ENCODE measurements at regions not wholly inside any gene's neighbourhood (a gene's known extent, or its start where the extent isn't known, plus 50 kb on each side); places are given as distances from the start of the nearest gene placed in this dataset.

GRCh38 chr18:52060607-52061304, 279.2 kb upstream of the DCC start:
- Histone ChIP-seq H3K4me1 (no peaks in the 10 kb centered on the region), H3K4me3 (no peak overlapping the region), H3K36me3 (no peaks in the 10 kb centered on the region), H3K27me3 (no peaks in the 10 kb centered on the region), H3K9me3 (peaks cover 0 to 18% (median 2%) of the 10 kb centered on the region in 12 donors), H3K27ac (no peak overlapping the region)
- no peak for TF ChIP-seq CTCF (IDR thresholded peaks at IDR 0.05)
- TF ChIP-seq POLR2A (IDR thresholded peaks at IDR 0.05), result no peak
- 23 to 38% (median 37%) methylated on average over 4 of the region's 4 CpGs for WGBS, 4 donors
- no peak for ATAC-seq
- DNase-seq, result no peak
- intact Hi-C loops (cut with DNase I), result no loop called here

GRCh38 chr18:52063923-52064322, 276.1 kb upstream of the DCC start:
- DNase-seq (no peak), ATAC-seq (no peak)
- Histone ChIP-seq H3K27me3 (no peaks in the 10 kb centered on the region), H3K9me3 (peaks cover 0 to 33% (median 13%) of the 10 kb centered on the region in 12 donors), H3K4me3 (no peak overlapping the region), H3K4me1 (no peaks in the 10 kb centered on the region), H3K36me3 (no peaks in the 10 kb centered on the region), H3K27ac (no peak overlapping the region)
- TF ChIP-seq CTCF (IDR thresholded peaks at IDR 0.05) (no peak), POLR2A (IDR thresholded peaks at IDR 0.05) (no peak)
- intact Hi-C loops (cut with DNase I), result no loop called here
- 42 to 54% (median 46%) methylated on average over 2 of the region's 2 CpGs for WGBS, 4 donors

GRCh38 chr18:52069201-52069600, 270.8 kb upstream of the DCC start:
- H3K4me3 ChIP-seq, result no peak overlapping the region
- no peaks in the 10 kb centered on the region for H3K4me1 ChIP-seq
- no peaks in the 10 kb centered on the region for H3K27me3 ChIP-seq
- H3K36me3 ChIP-seq, result no peaks in the 10 kb centered on the region
- no peak for ATAC-seq
- 20 to 28% (median 25%) methylated on average over 2 of the region's 2 CpGs for WGBS, 4 donors
- no peak for TF ChIP-seq CTCF (IDR thresholded peaks at IDR 0.05)
- peaks cover 0 to 28% (median 13%) of the 10 kb centered on the region in 12 donors for H3K9me3 ChIP-seq
- H3K27ac ChIP-seq, result no peak overlapping the region
- intact Hi-C loops (cut with DNase I), result no loop called here
- DNase-seq, result no peak

- H3K4me3 ChIP-seq, result no peak overlapping the region
- no peak for TF ChIP-seq POLR2A (IDR thresholded peaks at IDR 0.05)
- no peak for TF ChIP-seq CTCF (IDR thresholded peaks at IDR 0.05)
- 58 to 64% (median 61%) methylated on average over 4 of the region's 4 CpGs for WGBS, 4 donors
- DNase-seq, result no peak
- no peaks in the 10 kb centered on the region for H3K27me3 ChIP-seq
- peaks cover 0 to 23% (median 12%) of the 10 kb centered on the region in 12 donors for H3K9me3 ChIP-seq
- no peaks in the 10 kb centered on the region for H3K4me1 ChIP-seq
- intact Hi-C loops (cut with DNase I), result no loop called here
- H3K27ac ChIP-seq, result no peak overlapping the region
- ATAC-seq, result no peak
- no peaks in the 10 kb centered on the region for H3K36me3 ChIP-seq
These were observed 269.7 kb upstream of the DCC start for GRCh38 chr18:52070291-52070756.

All from heart left ventricle (tissue), 16 donors.